ENCODE measurements at regions not wholly inside any gene's neighbourhood (a gene's known extent, or its start where the extent isn't known, plus 50 kb on each side); places are given as distances from the start of the nearest gene placed in this dataset.

DNA sequence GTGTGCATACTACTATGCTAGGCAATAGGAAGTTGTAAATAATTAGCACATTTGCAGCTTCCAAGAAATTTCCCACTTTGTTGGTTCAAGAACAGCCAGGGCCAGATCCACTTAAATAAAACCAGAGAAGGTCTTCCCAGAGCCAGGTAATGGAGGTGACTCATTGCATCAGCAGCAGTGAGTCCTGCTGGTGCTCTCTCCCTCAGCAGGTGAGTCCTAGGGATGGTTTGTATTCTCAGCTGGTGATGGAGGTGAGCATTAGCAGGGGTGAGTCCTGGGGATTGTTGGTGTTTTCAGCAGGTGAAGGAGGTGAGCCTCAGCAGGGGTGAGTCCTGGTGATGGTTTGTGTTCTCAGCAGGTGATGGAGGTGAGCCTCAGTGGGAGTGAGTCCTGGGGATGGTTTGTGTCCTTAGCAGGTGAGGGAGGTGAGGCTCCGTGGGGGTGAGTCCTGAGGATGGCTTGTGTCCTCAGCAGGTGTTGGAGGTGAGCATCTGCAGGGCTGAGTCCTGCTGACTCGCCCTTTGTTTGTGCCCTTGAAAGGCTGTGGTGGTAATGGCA lies 232.8 kb upstream of the EXOC2 start:
- in situ Hi-C loops (cut with MboI; ENCODE audit: low pct_unique_long_range_greater_than_20kb, low sequenced_read_pairs, unreplicated experiment) = no loop called here
- no peak for DNase-seq (ENCODE audit: low spot score)
- TF ChIP-seq, protein P1, sequence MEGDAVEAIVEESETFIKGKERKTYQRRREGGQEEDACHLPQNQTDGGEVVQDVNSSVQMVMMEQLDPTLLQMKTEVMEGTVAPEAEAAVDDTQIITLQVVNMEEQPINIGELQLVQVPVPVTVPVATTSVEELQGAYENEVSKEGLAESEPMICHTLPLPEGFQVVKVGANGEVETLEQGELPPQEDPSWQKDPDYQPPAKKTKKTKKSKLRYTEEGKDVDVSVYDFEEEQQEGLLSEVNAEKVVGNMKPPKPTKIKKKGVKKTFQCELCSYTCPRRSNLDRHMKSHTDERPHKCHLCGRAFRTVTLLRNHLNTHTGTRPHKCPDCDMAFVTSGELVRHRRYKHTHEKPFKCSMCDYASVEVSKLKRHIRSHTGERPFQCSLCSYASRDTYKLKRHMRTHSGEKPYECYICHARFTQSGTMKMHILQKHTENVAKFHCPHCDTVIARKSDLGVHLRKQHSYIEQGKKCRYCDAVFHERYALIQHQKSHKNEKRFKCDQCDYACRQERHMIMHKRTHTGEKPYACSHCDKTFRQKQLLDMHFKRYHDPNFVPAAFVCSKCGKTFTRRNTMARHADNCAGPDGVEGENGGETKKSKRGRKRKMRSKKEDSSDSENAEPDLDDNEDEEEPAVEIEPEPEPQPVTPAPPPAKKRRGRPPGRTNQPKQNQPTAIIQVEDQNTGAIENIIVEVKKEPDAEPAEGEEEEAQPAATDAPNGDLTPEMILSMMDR (IDR thresholded peaks at IDR 0.05; ENCODE audit: extremely low read depth, insufficient read depth, missing control alignments) = no peak

DNA sequence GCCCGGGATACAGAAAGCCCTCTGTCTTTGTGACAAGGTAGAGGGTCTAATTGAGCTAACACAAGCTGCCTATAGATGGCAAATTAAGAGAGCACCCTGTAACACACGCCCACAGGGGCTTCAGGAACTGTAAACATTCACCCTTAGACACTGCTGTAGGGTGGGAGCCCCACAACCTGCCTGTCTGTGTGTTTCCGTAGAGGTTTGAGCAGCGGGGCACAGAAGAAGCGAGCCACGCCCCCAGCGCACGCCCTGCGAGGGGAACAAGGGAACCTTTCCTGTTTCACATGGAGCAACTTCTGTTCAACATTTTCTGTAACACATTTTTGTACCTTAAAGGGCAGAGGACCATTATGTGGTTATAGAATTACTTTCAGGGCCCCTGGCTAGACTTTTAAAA lies 231.7 kb upstream of the EXOC2 start:
- in situ Hi-C loops (cut with MboI; ENCODE audit: low pct_unique_long_range_greater_than_20kb, low sequenced_read_pairs, unreplicated experiment) = no loop called here
- TF ChIP-seq, protein P1 (IDR thresholded peaks at IDR 0.05; ENCODE audit: extremely low read depth, insufficient read depth, missing control alignments) = no peak
- no peak for DNase-seq (ENCODE audit: low spot score)

DNA sequence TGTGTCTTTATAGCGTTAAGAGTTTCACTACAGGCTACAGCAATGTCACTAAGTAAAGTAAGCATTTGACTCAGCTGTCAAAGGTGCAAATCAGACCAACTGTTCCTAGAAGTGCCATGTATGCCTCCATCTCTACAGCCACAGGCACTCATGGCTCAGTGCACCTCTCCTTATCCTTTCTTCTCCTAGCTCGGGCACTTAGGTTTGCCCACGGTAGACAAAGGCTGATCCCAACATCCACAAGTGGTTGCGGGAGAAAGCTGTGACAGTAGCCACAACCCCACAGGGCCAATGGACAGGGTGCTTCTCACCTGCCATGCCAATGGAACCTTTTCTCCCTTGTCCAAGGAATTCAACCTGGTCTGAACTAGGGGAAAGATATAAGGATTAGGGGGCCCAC lies 228.5 kb upstream of the EXOC2 start:
- TF ChIP-seq, protein P1 (IDR thresholded peaks at IDR 0.05; ENCODE audit: extremely low read depth, insufficient read depth, missing control alignments) = no peak
- in situ Hi-C loops (cut with MboI; ENCODE audit: low pct_unique_long_range_greater_than_20kb, low sequenced_read_pairs, unreplicated experiment) = no loop called here
- no peak for DNase-seq (ENCODE audit: low spot score)

DNA sequence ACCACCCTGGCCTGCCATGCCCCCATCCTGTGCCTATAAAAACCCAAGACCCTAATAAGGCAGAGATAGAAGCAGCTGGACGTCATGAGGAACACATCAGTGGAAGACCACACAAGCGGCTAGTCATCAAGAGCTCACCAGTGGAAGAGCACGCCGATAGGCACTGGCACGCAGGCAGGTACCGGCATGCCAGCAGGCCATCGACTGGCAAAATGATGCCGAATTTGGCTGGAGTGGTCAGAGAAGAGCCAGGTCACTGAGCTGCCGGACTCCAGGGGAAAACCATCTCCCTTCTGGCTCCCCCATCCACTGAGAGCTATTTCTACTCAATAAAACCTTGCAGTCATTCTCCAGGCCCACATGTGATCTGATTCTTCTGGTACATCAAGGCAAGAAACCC lies 227.6 kb upstream of the EXOC2 start:
- TF ChIP-seq, protein P1 (IDR thresholded peaks at IDR 0.05; ENCODE audit: extremely low read depth, insufficient read depth, missing control alignments) = no peak
- in situ Hi-C loops (cut with MboI; ENCODE audit: low pct_unique_long_range_greater_than_20kb, low sequenced_read_pairs, unreplicated experiment) = no loop called here
- DNase-seq (ENCODE audit: low spot score) = no peak

DNA sequence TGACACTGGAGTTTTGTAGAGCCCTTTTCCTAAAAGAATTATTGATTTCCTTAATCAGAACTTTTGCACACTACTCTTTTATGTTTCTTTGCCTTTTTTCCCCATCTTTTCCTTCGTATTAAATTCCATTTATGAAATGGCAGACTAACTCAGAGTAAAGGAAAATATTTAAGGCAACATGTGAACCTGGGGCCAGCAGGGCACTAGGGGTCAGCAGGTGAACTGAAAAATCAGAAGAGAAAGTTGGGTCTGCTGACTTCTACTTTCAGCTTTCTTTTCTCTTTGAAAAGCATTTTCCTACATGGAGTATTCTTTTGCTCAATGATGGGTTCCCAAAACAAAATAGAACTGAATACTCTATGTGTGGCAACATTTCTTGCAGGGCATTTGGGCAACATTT lies 226.6 kb upstream of the EXOC2 start:
- in situ Hi-C loops (cut with MboI; ENCODE audit: low pct_unique_long_range_greater_than_20kb, low sequenced_read_pairs, unreplicated experiment) = no loop called here
- TF ChIP-seq, protein P1 (IDR thresholded peaks at IDR 0.05; ENCODE audit: extremely low read depth, insufficient read depth, missing control alignments) = no peak
- no peak for DNase-seq (ENCODE audit: low spot score)

DNA sequence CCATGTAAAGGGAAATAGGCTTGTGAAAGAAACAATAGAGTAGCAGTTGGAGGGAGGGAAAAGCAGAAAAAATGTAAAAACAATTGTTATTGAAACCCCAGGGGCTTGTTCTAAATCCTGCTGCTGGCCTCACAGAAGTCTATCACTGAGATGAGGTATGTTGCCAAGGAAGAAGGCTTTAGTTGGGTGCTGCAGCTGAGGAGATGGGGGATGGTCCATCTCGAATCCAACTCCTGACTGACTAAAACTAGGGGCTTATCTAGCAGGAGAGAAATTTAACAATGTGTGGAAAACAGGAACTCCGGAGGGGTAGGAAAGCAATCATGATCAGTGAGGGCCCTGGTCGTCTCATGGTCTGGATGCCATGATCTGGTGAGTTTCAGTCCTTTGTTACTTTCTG lies 225.0 kb upstream of the EXOC2 start:
- no peak for DNase-seq (ENCODE audit: low spot score)
- in situ Hi-C loops (cut with MboI; ENCODE audit: low pct_unique_long_range_greater_than_20kb, low sequenced_read_pairs, unreplicated experiment) = no loop called here
- TF ChIP-seq, protein P1 (IDR thresholded peaks at IDR 0.05; ENCODE audit: extremely low read depth, insufficient read depth, missing control alignments) = no peak

DNA sequence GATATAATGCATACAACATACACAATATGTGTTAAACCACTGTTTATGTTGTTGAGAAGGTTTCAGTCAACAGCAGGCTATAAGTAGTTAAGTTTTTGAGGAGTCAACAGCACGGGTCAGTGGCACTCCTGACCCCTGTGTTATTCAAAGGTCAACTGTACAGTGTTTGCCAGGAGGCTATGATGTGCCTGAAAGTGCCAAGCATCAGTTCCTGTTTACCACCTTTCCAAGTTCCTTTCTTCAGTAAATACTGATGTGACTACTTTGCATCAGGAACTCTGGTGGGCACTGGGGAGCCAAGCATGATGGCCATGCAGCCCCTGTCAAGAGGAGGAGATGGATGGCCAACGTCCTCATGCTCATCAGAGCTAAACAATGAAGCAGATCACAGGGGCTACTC lies 224.4 kb upstream of the EXOC2 start:
- DNase-seq (ENCODE audit: low spot score) = no peak
- TF ChIP-seq, protein P1 (IDR thresholded peaks at IDR 0.05; ENCODE audit: extremely low read depth, insufficient read depth, missing control alignments) = no peak
- in situ Hi-C loops (cut with MboI; ENCODE audit: low pct_unique_long_range_greater_than_20kb, low sequenced_read_pairs, unreplicated experiment) = no loop called here
